ENCODE measurements at regions not wholly inside any gene's neighbourhood (a gene's known extent, or its start where the extent isn't known, plus 50 kb on each side); places are given as distances from the start of the nearest gene placed in this dataset.
"Not testable (repeated sequence)": the region's sequence is repeated elsewhere in the genome, so short reads cannot be mapped to it uniquely, and the experiment has no call there.

- H3K4me1 Mint-ChIP-seq, result no peaks in the 10 kb centered on the region
- H3K9me3 ChIP-seq (ENCODE audit: control insufficient read depth, low read length, poor library complexity, severe bottlenecking), result no peaks in the 10 kb centered on the region
- H3K27ac Mint-ChIP-seq, result no peak overlapping the region
- DNase-seq (no peak), ATAC-seq (no peak)
- H3K27me3 Mint-ChIP-seq, result no peaks in the 10 kb centered on the region
- H3K36me3 Mint-ChIP-seq (ENCODE audit: low read depth), result no peaks in the 10 kb centered on the region
- no peak overlapping the region for H3K4me3 Mint-ChIP-seq
These were observed 364.8 kb upstream of the SNX7 start for GRCh38 chr1:98296681-98297080.

- no peak for ATAC-seq
- DNase-seq, result no peak
- no peaks in the 10 kb centered on the region for H3K27me3 Mint-ChIP-seq
- H3K9me3 ChIP-seq (ENCODE audit: control insufficient read depth, low read length, poor library complexity, severe bottlenecking), result no peaks in the 10 kb centered on the region
- H3K36me3 Mint-ChIP-seq (ENCODE audit: low read depth), result no peaks in the 10 kb centered on the region
- no peaks in the 10 kb centered on the region for H3K4me1 Mint-ChIP-seq
- no peak overlapping the region for H3K27ac Mint-ChIP-seq
- H3K4me3 Mint-ChIP-seq, result no peak overlapping the region
These were observed 367.4 kb upstream of the SNX7 start for GRCh38 chr1:98294127-98294526.

DNA sequence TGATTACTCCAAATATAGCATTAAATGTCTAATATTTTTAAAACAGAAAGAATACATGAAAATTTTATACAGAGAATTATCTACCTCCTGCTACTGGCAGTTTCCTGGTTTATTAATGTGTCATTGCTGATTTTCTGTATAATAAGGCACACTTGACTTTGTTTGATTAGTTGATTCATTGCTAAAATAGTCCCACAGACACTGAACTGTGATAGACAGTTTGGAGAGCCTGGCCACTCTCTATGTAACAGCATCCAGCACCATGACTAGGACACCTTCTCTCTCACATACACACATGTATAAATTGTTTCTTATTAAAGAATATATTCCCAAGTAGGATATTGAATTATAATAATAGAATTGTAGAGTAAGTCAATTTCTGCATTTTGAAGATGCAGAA is 368.5 kb upstream of the SNX7 start:
- Mint-ChIP-seq H3K27ac (no peak overlapping the region), H3K4me1 (no peaks in the 10 kb centered on the region), H3K4me3 (no peak overlapping the region), H3K36me3 (ENCODE audit: low read depth) (no peaks in the 10 kb centered on the region), H3K27me3 (no peaks in the 10 kb centered on the region)
- no peak for DNase-seq
- no peaks in the 10 kb centered on the region for H3K9me3 ChIP-seq (ENCODE audit: control insufficient read depth, low read length, poor library complexity, severe bottlenecking)
- no peak for ATAC-seq

DNA sequence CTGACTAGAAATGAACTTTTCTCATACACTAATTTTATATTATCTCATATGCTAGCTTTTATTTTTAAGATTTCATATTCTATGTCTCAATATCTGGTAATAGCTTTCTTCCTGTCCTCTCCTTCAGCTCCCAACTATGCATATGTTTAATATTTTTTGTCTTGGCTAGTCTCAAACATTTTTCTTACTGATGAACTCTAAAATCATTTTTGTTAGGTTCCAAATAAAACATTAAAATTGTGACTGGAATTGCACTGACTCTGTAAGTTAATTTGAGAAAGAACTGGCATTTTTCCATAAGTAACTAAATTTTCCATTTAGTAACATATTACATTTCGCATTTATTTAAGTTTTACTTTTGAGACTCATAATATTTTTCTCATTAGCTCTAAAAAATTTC is 368.5 kb upstream of the DPYD start:
- H3K4me1 Mint-ChIP-seq, result peaks cover 3% of the 10 kb centered on the region
- H3K27ac Mint-ChIP-seq, result no peak overlapping the region
- no peak overlapping the region for H3K4me3 Mint-ChIP-seq
- H3K36me3 Mint-ChIP-seq (ENCODE audit: low read depth), result no peaks in the 10 kb centered on the region
- DNase-seq, result no peak
- ATAC-seq, result no peak
- H3K27me3 Mint-ChIP-seq, result no peaks in the 10 kb centered on the region
- H3K9me3 ChIP-seq (ENCODE audit: control insufficient read depth, low read length, poor library complexity, severe bottlenecking), result no peaks in the 10 kb centered on the region

DNA sequence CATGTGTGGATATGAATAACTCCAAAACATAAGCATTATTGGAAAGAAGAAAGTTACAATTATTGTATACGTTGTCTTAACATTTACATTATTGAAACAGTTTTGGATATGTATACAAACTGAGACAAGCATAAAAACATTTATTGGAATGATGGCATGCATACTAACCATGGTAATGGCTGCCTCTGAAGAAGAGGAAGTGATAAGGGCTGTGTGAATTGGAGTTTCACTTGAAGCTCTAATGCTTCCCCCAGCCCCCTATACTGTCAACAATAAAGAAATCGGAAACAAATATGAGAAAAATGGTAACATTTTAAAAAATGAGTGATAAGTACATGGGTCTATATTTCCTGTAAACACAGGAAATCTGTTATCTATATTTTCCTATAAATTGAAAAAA is 367.7 kb upstream of the DPYD start:
- H3K36me3 Mint-ChIP-seq (ENCODE audit: low read depth), result no peaks in the 10 kb centered on the region
- no peak overlapping the region for H3K4me3 Mint-ChIP-seq
- no peaks in the 10 kb centered on the region for H3K9me3 ChIP-seq (ENCODE audit: control insufficient read depth, low read length, poor library complexity, severe bottlenecking)
- no peaks in the 10 kb centered on the region for H3K27me3 Mint-ChIP-seq
- DNase-seq (no peak), ATAC-seq (no peak)
- H3K4me1 Mint-ChIP-seq, result peaks cover 3% of the 10 kb centered on the region
- no peak overlapping the region for H3K27ac Mint-ChIP-seq

GRCh38 chr1:98287626-98288025 is 366.8 kb upstream of the DPYD start:
- no peaks in the 10 kb centered on the region for H3K27me3 Mint-ChIP-seq
- DNase-seq (no peak), ATAC-seq (no peak)
- H3K9me3 ChIP-seq (ENCODE audit: control insufficient read depth, low read length, poor library complexity, severe bottlenecking), result no peaks in the 10 kb centered on the region
- H3K36me3 Mint-ChIP-seq (ENCODE audit: low read depth), result no peaks in the 10 kb centered on the region
- no peak overlapping the region for H3K4me3 Mint-ChIP-seq
- no peak overlapping the region for H3K27ac Mint-ChIP-seq
- peaks cover 3% of the 10 kb centered on the region for H3K4me1 Mint-ChIP-seq

DNA sequence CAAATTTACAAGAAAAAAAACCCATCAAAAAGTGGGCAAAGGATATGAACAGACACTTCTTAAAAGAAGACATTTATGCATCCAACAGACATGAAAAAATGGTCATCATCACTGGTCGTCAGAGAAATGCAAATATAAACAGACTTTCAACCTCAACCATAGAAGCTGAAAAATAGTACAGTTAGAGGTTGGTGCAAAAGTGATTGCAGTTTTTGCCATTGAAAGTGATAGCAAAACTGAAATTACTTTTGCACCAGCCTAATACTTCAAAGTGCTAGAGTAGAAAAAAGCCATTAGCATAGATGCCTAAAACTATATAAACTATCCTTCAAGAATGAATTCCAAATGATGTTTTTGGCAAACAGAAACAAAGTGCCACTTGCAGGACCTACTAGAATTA is 365.8 kb upstream of the DPYD start:
- DNase-seq (no peak), ATAC-seq (no peak)
- no peaks in the 10 kb centered on the region for H3K27me3 Mint-ChIP-seq
- no peak overlapping the region for H3K27ac Mint-ChIP-seq
- H3K4me1 Mint-ChIP-seq, result peaks cover 3% of the 10 kb centered on the region
- H3K4me3 Mint-ChIP-seq, result no peak overlapping the region
- no peaks in the 10 kb centered on the region for H3K9me3 ChIP-seq (ENCODE audit: control insufficient read depth, low read length, poor library complexity, severe bottlenecking)
- no peaks in the 10 kb centered on the region for H3K36me3 Mint-ChIP-seq (ENCODE audit: low read depth)

- not testable (repeated sequence) for H3K4me3 Mint-ChIP-seq; H3K9me3 ChIP-seq (ENCODE audit: control insufficient read depth, low read length, poor library complexity, severe bottlenecking); H3K36me3 Mint-ChIP-seq (ENCODE audit: low read depth); ATAC-seq; DNase-seq; H3K27me3 Mint-ChIP-seq; H3K4me1 Mint-ChIP-seq; H3K27ac Mint-ChIP-seq
These were observed 364.5 kb upstream of the DPYD start for GRCh38 chr1:98285286-98285685.

GRCh38 chr1:98280049-98280448 is 359.2 kb upstream of the DPYD start:
- no peaks in the 10 kb centered on the region for H3K27me3 Mint-ChIP-seq

DNA sequence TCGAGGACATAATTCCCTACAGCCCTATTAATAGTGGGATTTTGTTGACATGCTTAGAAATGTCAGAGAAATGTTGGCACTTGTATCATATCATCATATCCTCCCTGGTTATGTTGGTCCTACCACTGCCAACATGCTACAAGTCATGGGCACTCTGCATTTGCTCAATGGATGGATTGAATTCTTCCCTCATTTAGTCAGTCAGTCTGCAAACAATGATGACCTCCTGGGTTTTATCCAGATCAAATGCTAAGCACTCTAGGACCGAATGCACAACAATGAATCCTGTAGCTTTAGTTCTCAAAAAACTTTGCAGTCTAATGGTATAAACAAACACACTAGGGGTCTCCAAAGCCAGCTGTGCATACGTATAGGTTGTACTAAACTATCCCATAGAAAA is 357.2 kb upstream of the DPYD start:
- no peaks in the 10 kb centered on the region for H3K4me1 Mint-ChIP-seq
- ATAC-seq, result no peak
- no peak overlapping the region for H3K27ac Mint-ChIP-seq
- no peaks in the 10 kb centered on the region for H3K36me3 Mint-ChIP-seq (ENCODE audit: low read depth)
- H3K4me3 Mint-ChIP-seq, result no peak overlapping the region
- no peaks in the 10 kb centered on the region for H3K27me3 Mint-ChIP-seq
- no peak for DNase-seq
- no peaks in the 10 kb centered on the region for H3K9me3 ChIP-seq (ENCODE audit: control insufficient read depth, low read length, poor library complexity, severe bottlenecking)

More at GRCh38 chr1:98280049-98280448, 359.2 kb upstream of the DPYD start:
- Mint-ChIP-seq H3K27ac (no peak overlapping the region), H3K4me1 (no peaks in the 10 kb centered on the region), H3K36me3 (ENCODE audit: low read depth) (no peaks in the 10 kb centered on the region), H3K4me3 (no peak overlapping the region)
- H3K9me3 ChIP-seq (ENCODE audit: control insufficient read depth, low read length, poor library complexity, severe bottlenecking), result no peaks in the 10 kb centered on the region
- no peak for DNase-seq
- no peak for ATAC-seq

DNA sequence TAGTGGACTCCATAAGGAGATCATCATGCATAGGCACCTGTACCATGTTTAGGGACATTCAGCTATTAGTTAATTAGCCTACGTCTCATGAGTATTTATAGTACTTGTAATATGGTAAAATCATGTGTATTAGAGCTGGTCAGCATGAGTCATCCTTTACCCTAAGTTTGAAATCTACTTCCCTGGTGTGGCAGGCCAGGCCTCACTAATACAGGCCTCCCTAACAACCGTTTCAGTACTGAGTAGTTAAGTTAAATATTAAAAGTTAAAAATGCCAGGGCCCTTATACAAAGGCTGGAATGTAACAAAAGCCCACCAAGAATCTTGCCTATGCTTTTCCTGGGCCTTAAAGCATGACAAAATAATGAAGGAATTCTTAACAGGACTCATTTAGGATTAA is 356.3 kb upstream of the DPYD start:
- no peak for DNase-seq
- no peak for ATAC-seq
- Mint-ChIP-seq H3K4me1 (no peaks in the 10 kb centered on the region), H3K4me3 (no peak overlapping the region), H3K36me3 (ENCODE audit: low read depth) (no peaks in the 10 kb centered on the region), H3K27me3 (no peaks in the 10 kb centered on the region), H3K27ac (no peak overlapping the region)
- no peaks in the 10 kb centered on the region for H3K9me3 ChIP-seq (ENCODE audit: control insufficient read depth, low read length, poor library complexity, severe bottlenecking)

GRCh38 chr1:98276514-98276913 is 355.7 kb upstream of the DPYD start:
- H3K27me3 Mint-ChIP-seq, result no peaks in the 10 kb centered on the region
- DNase-seq (no peak), ATAC-seq (no peak)
- H3K4me3 Mint-ChIP-seq, result no peak overlapping the region
- H3K9me3 ChIP-seq (ENCODE audit: control insufficient read depth, low read length, poor library complexity, severe bottlenecking), result no peaks in the 10 kb centered on the region
- H3K27ac Mint-ChIP-seq, result no peak overlapping the region
- no peaks in the 10 kb centered on the region for H3K36me3 Mint-ChIP-seq (ENCODE audit: low read depth)
- H3K4me1 Mint-ChIP-seq, result no peaks in the 10 kb centered on the region

GRCh38 chr1:98268316-98268715 is 347.5 kb upstream of the DPYD start:
- H3K4me1 Mint-ChIP-seq, result no peaks in the 10 kb centered on the region
- DNase-seq (no peak), ATAC-seq (no peak)
- H3K9me3 ChIP-seq (ENCODE audit: control insufficient read depth, low read length, poor library complexity, severe bottlenecking), result no peaks in the 10 kb centered on the region
- no peaks in the 10 kb centered on the region for H3K27me3 Mint-ChIP-seq
- no peak overlapping the region for H3K4me3 Mint-ChIP-seq
- no peaks in the 10 kb centered on the region for H3K36me3 Mint-ChIP-seq (ENCODE audit: low read depth)
- no peak overlapping the region for H3K27ac Mint-ChIP-seq

- Mint-ChIP-seq H3K27ac (no peak overlapping the region), H3K27me3 (no peaks in the 10 kb centered on the region), H3K4me3 (no peak overlapping the region), H3K36me3 (ENCODE audit: low read depth) (no peaks in the 10 kb centered on the region), H3K4me1 (no peaks in the 10 kb centered on the region)
- ATAC-seq (no peak), DNase-seq (no peak)
- no peaks in the 10 kb centered on the region for H3K9me3 ChIP-seq (ENCODE audit: control insufficient read depth, low read length, poor library complexity, severe bottlenecking)
These were observed 346.6 kb upstream of the DPYD start for GRCh38 chr1:98267423-98267822.

- no peak overlapping the region for H3K4me3 Mint-ChIP-seq
- no peak for ATAC-seq
- H3K36me3 Mint-ChIP-seq (ENCODE audit: low read depth), result no peaks in the 10 kb centered on the region
- no peak for DNase-seq
- no peaks in the 10 kb centered on the region for H3K27me3 Mint-ChIP-seq
- no peaks in the 10 kb centered on the region for H3K9me3 ChIP-seq (ENCODE audit: control insufficient read depth, low read length, poor library complexity, severe bottlenecking)
- H3K4me1 Mint-ChIP-seq, result no peaks in the 10 kb centered on the region
- no peak overlapping the region for H3K27ac Mint-ChIP-seq
These were observed 343.9 kb upstream of the DPYD start for GRCh38 chr1:98264727-98265126.
